GM10847 (cell line): ENCODE measurements at regions not wholly inside any gene's neighbourhood (a gene's known extent, or its start where the extent isn't known, plus 50 kb on each side); places are given as distances from the start of the nearest gene placed in this dataset.

ENCODE experiments used
- POLR2A ChIP-seq: IDR thresholded peaks from 2 replicates; pipeline ENCODE4 v1.6.1; 2011; ENCODE audit not compliant: insufficient read length; ENCODE audit errors: extremely low read depth

DNA sequence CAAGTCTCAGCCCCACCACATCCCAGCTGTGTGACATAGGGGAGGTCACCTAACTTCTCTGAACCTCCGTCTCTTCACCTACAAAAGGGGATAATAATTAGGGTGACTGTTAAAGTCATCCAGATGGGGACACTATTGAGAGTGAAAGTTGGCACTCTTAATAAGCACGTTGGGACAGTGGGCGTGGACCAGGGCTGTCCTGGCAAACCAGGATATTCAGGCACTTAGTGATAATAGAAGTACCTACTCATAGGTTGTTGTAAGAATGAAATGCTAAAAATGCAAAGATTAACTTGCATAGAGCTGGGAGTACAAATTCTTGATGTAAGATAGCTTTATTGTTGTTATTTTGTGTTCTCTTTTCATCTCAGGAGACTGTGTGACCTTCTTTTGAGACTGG, 177.9 kb downstream of the MELK start:
- no peak for TF ChIP-seq POLR2A

- TF ChIP-seq POLR2A = no peak
Observed at GRCh38 chr9:36755019-36755418, 182.3 kb downstream of the MELK start.

DNA sequence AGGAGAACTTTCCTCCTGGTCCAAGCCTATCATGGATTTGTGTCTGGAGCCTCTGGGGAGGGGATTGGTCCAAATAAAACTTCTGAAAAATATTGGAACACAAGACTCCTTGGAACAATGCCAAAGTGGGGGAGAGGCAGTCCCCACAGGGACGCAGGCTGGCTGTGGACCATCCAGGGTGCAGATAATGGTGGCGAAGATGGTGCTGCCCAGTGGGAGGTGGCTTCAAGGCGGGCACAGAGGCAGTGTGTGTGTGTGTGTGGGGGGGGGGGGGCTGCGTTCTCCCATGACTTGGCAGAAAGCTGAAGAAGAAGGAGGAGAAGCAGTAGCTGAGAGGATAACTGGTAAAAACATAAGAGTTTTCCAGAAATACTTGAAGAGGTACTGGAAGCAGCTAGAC, 186.4 kb downstream of the MELK start:
- TF ChIP-seq POLR2A = no peak

DNA sequence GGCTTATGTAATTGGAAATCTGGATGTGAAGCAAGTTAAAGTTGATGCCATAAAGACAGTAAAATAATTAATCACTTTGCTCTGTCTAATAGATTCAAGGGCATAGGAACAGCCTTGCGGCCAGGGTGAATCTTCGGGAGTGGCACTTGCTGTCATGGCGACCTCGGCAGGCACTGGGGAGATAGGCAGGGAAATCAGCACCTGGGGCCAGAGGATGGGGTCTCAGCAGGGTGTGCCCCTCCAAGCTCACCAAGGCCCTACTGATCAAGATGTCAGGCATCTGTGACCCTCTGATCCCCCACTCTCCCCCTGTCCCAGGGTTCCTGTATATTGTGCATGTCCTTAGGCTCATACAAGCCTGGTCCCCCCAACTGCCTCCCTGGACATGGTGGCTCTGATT, 187.3 kb downstream of the MELK start:
- no peak for TF ChIP-seq POLR2A

DNA sequence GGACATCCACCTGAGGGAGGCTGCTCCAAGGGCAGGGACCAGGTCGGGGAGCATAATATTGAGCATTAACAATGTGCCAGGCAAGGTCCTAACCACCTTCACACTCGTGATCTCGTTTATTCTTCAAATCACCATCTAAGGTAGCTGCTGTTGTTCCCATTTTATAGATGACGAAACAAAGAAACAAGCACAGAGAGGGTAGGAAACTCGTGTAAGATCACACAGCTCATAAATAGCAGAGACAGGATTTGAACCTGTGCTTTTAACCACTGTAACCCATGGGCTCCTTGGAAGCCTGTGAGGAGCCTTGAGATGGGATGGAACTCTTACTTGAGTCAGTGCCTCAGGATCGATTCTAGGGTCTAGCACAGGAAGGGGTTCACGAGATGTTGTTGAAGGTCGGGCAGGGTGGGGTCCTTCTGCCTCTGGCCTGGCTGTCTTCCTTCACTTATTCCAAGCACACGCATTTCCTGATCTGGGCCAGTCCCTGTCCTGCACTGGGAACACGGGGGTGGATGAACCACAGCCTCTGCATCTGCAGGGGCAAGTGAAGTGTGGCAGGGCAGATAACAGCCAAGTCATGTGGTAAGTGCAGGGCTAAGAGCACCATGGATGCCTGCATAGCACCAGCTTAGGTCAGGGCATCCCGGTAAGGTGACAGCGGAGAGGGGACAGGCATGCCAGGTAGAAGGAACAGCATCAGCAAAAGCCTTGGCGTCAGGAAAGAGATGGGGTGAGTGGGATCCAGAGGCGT, 188.1 kb downstream of the MELK start:
- no peak for TF ChIP-seq POLR2A

DNA sequence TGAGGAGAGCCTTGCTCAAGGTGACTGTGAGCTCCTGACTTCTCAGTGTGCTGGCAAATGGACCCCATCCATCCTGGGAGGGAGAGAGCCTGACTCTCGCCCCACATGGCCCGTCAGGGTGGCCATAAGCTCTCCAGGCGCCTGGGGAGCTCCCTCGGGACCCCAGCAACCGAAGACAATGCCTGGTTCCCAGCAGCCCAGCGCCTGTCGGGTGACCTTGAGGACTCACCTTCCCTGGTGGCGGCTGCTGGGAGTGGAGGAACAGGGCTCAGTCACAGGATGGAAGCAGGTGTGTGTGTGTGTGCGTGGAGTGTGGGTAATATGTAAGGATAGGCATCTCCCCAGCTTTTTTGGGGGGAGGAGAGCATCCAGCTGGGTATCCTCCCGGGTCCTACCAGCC, 190.3 kb downstream of the MELK start:
- no peak for TF ChIP-seq POLR2A

DNA sequence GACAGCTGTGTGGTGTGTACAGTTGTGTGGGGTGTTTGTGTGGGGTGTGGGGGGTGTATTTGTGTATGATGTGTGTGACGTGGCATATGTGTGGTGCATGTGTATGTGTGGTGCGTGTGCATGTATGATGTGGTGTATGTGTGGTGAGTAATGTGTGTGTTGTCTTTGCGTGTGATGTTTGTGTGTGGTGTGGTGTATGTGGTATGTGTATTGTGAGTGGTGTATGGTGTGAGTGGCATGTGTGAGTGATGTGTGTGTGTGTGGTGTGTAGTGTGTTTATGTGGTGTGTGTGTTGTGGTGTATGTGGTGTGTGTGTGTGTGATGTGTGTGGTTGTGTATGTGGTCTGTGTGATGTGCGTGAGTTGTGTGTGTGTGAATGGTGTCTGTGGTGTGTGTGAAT, 191.1 kb downstream of the MELK start:
- no peak for TF ChIP-seq POLR2A

DNA sequence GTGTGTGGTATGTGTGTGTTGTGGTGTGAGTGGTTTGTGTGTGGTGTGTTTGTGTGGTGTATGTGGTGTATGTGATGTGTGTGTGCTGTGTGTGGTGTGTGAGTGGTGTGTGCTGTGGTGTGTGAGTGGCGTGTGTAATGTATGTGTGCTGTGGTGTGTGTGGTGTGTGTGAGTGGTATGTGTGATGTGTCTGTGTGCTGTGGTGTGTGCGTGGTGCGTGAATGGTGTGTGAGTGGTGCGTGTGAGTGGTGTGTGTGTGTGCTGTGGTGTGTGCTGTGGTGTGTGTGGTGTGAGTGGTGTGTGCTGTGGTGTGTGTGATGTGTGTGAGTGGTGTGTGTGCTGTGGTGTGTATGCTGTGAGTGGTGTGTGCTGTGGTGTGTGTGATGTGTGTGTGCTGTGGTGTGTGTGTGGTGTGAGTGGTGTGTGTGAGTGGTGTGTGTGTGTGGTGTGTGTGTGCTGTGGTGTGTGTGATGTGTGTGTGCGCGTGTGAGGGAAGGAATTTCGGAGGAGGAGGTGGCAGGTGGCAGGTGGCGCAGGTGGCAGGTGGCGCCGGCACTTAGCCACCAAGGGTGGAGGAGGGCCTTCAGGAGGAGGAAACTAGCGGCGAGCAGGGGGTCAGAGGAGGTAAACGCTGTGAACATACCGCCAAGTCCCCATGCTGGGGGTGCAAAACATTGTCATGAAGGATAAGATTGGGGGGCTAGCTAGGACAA, 191.8 kb downstream of the MELK start:
- no peak for TF ChIP-seq POLR2A

GRCh38 chr9:36765077-36765390, 192.3 kb downstream of the MELK start:
- TF ChIP-seq POLR2A = no peak

GRCh38 chr9:36765468-36766341, 193.0 kb downstream of the MELK start:
- peak; percentile 51 for TF ChIP-seq POLR2A

GRCh38 chr9:36768677-36769076, 196.0 kb downstream of the MELK start:
- no peak for TF ChIP-seq POLR2A

DNA sequence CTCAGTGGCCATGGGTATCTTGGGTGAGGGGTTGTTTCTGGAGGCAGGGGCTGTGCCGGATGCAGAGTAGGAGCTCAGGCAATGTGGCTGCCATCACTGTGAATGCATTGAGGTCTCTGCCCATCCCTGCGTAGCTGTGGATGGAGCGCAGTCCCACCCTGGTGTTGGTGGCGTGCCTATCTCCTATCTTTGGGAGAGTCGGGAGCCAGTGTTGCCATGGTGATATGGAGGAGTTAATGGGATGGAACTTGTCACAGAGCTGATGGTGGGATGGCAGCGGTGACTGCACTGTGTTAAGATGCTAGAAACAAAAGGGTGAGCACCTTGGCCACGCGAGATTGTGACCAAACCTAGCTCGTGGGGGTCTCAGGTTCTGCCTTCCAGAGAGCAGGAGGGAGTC, 197.3 kb downstream of the MELK start:
- TF ChIP-seq POLR2A = no peak

- TF ChIP-seq POLR2A = no peak
Observed at GRCh38 chr9:36772449-36773403, 200.0 kb downstream of the MELK start.

DNA sequence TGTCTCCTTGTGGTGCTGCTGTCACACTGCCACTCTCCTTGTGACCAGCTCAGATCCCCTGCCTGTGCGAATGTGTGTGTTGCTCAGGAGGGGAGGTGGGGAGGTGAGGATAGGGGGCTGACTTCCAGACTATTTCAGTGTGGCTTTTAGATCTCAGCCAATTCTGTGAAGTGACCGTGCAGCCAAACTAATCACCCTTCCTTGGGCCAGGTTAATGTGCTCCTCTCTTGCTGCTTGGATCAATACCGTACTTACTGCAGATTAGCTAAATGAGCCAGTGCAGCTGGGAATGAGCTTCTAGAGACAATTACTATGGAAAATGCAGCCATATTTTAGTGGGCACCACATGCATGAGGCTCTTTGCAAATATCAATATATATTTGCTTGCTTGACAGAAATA, 206.0 kb downstream of the MELK start:
- TF ChIP-seq POLR2A = no peak

GRCh38 chr9:36779582-36779981, 206.9 kb downstream of the MELK start:
- no peak for TF ChIP-seq POLR2A
